ENCODE measurements at regions not wholly inside any gene's neighbourhood (a gene's known extent, or its start where the extent isn't known, plus 50 kb on each side); places are given as distances from the start of the nearest gene placed in this dataset.
"Not testable (repeated sequence)": the region's sequence is repeated elsewhere in the genome, so short reads cannot be mapped to it uniquely, and the experiment has no call there.

DNA sequence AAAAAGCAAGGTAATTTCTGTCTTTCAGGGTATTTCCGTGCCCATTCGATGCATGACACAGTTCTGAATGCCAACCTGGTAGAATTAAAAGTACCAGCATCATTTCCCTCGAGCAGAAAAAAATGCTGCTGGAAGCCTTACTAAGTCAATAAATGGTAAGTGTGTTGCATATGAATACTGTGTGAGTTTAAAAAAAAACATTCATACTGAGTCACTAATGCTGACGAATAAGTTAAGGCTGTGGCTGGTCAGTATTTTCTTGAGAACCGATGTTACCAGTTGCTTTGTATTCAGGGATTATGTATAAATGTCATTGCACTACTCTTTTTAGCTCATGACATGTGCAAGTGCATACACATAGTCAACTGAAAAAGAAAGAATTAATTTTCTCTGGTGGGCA, 710.2 kb downstream of the TRHDE start:
- no peak overlapping the region for H3K4me2 ChIP-seq
- H3K9ac ChIP-seq, result no peak overlapping the region
- TF ChIP-seq Cebpa-rat (IDR thresholded peaks at IDR 0.05), result no peak
- no peaks in the 10 kb centered on the region for H3K9me3 ChIP-seq (replicated peaks in 1 of 11)
- no peaks in the 10 kb centered on the region for H3K36me3 ChIP-seq
- H3K27ac ChIP-seq, result no peak overlapping the region
- no peaks in the 10 kb centered on the region for H3K4me1 ChIP-seq
- H3K4me3 ChIP-seq, result no peak overlapping the region
- H4K20me1 ChIP-seq, result no peaks in the 10 kb centered on the region
- H3K27me3 ChIP-seq, result no peaks in the 10 kb centered on the region

DNA sequence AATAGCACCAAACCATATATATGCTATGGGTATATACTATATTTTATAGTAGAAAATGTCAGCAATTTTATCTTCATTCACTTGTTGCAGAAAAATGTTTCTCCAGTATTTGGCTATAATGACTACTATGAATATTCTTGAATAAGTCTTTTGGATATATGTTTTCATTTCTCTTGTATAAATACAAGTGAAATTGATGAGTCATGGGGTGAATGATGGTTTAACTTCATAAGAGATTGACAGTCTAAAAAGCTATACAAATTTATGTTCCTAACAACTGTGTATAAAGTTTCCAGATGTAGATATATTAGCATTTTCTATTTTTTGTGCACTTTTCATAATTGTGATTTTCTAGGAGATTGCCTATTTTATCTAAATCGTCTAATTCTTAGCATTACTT, 714.8 kb downstream of the TRHDE start:
- Histone ChIP-seq H3K4me1 (no peaks in the 10 kb centered on the region), H3K4me2 (no peak overlapping the region), H3K27me3 (no peaks in the 10 kb centered on the region), H3K36me3 (no peaks in the 10 kb centered on the region), H4K20me1 (no peaks in the 10 kb centered on the region), H3K9ac (no peak overlapping the region), H3K4me3 (no peak overlapping the region), H3K9me3 (replicated peaks in 1 of 11) (no peaks in the 10 kb centered on the region), H3K27ac (no peak overlapping the region)
- TF ChIP-seq Cebpa-rat (IDR thresholded peaks at IDR 0.05), result no peak

DNA sequence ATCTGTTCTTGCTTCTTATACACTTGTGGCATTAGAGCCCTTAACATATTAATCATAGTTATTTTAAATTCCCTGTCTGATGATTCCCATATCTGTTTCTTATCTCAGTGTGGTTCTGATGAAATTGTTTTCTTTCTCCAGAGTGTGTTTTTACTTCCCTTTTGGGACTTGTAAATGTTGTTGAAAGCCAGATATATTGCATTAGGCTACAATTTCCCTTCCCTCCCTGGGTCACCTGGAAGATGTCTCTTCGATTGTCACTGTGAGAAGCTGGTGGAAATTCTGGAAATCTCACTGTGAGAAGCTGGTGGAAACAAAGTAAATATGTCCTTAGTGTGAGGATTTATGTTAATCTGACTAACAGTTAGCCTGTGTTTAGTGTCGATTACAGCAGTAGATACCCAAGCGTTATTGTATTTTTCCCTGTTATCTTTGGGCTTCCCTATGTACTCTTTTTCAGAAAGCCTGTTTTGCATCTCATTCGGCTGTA, 717.3 kb downstream of the TRHDE start:
- Histone ChIP-seq H3K4me3 (no peak overlapping the region), H3K4me1 (no peaks in the 10 kb centered on the region), H3K9me3 (replicated peaks in 1 of 11) (no peaks in the 10 kb centered on the region), H3K4me2 (no peak overlapping the region), H3K9ac (no peak overlapping the region), H3K27me3 (no peaks in the 10 kb centered on the region), H4K20me1 (no peaks in the 10 kb centered on the region), H3K36me3 (no peaks in the 10 kb centered on the region), H3K27ac (no peak overlapping the region)
- no peak for TF ChIP-seq Cebpa-rat (IDR thresholded peaks at IDR 0.05)

DNA sequence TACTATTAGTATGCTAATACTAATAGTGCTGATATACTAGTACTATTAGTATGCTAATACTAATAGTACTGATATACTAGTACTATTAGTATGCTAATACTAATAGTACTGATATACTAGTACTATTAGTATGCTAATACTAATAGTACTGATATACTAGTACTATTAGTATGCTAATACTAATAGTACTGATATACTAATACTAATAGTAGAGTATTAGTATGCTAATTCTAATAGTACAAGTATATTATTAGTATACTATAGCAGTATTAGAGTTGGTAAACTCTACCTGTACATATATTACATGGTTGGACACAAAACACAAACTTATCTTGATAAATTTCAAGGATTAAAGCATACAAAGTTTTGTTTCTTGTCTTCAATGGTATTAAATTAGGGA, 722.9 kb downstream of the TRHDE start:
- H3K4me2 ChIP-seq; H4K20me1 ChIP-seq; H3K36me3 ChIP-seq; H3K27ac ChIP-seq; H3K4me1 ChIP-seq; H3K9ac ChIP-seq; H3K9me3 ChIP-seq (replicated peaks in 1 of 11); H3K4me3 ChIP-seq; H3K27me3 ChIP-seq: not testable (repeated sequence)

- Histone ChIP-seq H3K36me3 (no peaks in the 10 kb centered on the region), H3K9ac (no peak overlapping the region), H4K20me1 (no peaks in the 10 kb centered on the region), H3K9me3 (replicated peaks in 1 of 11) (no peaks in the 10 kb centered on the region), H3K4me2 (no peak overlapping the region), H3K4me1 (no peaks in the 10 kb centered on the region), H3K4me3 (no peak overlapping the region), H3K27ac (no peak overlapping the region), H3K27me3 (no peaks in the 10 kb centered on the region)
- TF ChIP-seq Cebpa-rat (IDR thresholded peaks at IDR 0.05), result no peak
These were observed 723.4 kb downstream of the TRHDE start for GRCh38 chr12:72995616-72996015.

DNA sequence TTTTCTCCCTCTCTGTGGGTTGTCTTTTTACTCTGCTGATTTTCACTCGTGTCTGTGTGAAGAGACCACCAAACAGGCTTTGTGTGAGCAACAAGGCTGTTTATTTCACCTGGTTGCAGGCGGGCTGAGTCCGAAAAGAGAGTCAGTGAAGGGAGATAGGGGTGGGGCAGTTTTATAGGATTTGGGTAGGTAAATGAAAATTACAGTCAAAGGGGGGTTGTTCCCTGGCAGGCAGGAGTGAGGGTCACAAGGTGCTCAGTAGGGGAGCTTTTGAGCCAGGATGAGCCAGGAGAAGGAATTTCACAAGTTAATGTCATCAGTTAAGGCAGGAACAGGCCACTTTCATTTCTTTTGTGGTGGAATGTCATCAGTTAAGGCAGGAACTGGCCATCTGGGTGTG, 729.6 kb downstream of the TRHDE start:
- H4K20me1 ChIP-seq, H3K4me3 ChIP-seq, H3K4me1 ChIP-seq: not testable (repeated sequence)

DNA sequence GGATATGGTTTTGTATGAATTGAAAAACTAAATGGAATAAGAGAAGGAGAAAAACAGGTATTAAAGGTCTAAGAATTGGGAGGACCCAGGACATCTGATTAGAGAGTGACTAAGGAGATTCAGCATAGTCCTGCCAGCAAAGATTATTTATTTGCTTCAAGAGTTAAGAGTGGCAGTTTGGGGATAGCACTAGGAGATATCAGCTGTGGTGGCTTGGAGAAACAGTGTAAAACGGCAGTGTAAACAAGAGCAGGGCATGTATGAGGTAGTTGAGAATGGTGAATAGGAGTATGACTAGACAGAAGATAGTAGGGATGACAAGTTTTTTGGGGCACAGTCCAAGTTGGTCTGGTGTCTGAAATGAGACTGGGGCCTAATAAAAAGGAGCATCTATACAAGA, 730.3 kb downstream of the TRHDE start:
- not testable (repeated sequence) for H4K20me1 ChIP-seq; H3K36me3 ChIP-seq; H3K9ac ChIP-seq; H3K4me1 ChIP-seq; H3K4me2 ChIP-seq; H3K27me3 ChIP-seq; H3K27ac ChIP-seq; H3K9me3 ChIP-seq (replicated peaks in 1 of 11); H3K4me3 ChIP-seq

More for the DNA sequence above, 729.6 kb downstream of the TRHDE start:
- not testable (repeated sequence) for H3K36me3 ChIP-seq; H3K27ac ChIP-seq; H3K9me3 ChIP-seq (replicated peaks in 1 of 11); H3K27me3 ChIP-seq; H3K9ac ChIP-seq; H3K4me2 ChIP-seq

DNA sequence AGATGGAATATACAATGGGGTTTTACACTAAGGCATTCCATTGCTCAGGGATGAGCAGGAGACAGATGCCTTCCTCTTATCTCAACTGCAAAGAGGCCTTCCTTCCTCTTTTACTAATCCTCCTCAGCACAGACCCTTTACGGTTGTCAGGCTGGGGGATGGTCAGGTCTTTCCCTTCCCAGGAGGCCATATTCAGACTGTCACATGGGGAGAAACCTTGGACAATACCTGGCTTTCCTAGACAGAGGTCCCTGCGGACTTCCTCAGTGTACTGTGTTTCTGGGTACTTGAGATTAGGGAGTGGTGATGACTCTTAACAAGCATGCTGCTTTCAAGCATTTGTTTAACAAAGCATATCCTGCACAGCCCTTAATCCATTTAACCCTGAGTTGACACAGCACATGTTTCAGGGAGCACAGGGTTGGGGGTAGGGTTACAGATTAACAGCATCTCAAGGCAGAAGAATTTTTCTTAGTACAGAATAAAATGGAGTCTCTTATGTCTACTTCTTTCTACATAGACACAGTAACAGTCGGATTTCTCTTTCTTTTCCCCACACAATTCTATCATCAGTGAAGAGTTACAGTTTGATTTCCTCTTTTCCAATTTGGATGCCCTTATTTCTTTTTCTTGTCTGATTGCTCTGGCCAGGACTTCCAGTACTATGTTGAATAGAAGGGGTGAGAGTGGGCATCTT, 737.1 kb downstream of the TRHDE start:
- H3K27ac ChIP-seq; H4K20me1 ChIP-seq; H3K4me2 ChIP-seq; H3K4me3 ChIP-seq; H3K36me3 ChIP-seq; H3K9ac ChIP-seq; H3K27me3 ChIP-seq; H3K4me1 ChIP-seq; H3K9me3 ChIP-seq (replicated peaks in 1 of 11): not testable (repeated sequence)

GRCh38 chr12:73017981-73018380, 745.8 kb downstream of the TRHDE start:
- Histone ChIP-seq H3K4me1 (no peaks in the 10 kb centered on the region), H3K4me2 (no peak overlapping the region), H4K20me1 (no peaks in the 10 kb centered on the region), H3K27me3 (no peaks in the 10 kb centered on the region), H3K4me3 (no peak overlapping the region), H3K36me3 (no peaks in the 10 kb centered on the region), H3K9me3 (replicated peaks in 1 of 11) (no peaks in the 10 kb centered on the region), H3K9ac (no peak overlapping the region), H3K27ac (no peak overlapping the region)
- TF ChIP-seq Cebpa-rat (IDR thresholded peaks at IDR 0.05), result no peak

DNA sequence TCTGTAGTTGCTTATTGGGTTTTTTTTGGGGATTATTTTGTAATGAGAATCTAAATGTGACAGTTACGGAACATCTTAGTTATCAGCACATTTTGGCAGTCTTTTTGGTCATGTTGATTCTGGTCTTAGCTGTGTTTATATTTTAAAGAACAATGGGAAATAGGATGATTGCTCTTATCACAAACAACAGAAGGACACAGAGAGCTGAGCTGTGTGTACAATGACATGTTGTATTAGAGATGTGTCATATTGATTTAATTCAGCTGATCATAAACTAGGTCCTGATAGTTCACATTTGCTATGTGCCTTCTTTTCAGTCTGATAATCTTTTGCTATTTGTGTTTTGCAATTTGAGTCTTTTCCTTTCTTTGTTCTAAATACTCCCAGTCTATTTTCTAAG, 781.7 kb downstream of the TRHDE start:
- Histone ChIP-seq H3K36me3 (no peaks in the 10 kb centered on the region), H3K9ac (no peak overlapping the region)

DNA sequence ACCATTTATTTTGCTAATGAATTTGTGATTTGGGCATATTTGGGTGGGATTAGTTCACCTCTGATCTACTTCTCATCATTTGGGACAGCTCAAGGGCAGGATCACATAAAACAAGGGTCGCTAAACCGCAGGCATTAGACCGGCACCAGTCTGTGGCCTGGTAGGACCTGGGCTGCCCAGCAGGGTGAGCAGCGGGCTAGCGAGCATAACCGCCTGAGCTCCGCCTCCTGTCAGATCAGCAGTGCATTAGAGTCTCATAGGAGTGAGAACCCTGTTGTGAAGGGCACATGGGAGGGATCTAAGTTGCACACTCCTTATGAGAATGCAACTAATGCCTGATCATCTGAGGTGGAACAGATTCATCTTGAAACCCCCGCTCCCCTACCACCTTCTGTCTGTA, 785.3 kb downstream of the TRHDE start:
- no peak overlapping the region for H3K4me3 ChIP-seq
- H3K27me3 ChIP-seq, result no peaks in the 10 kb centered on the region
- no peak for TF ChIP-seq Cebpa-rat (IDR thresholded peaks at IDR 0.05)
- H4K20me1 ChIP-seq, result no peaks in the 10 kb centered on the region
- no peak overlapping the region for H3K9ac ChIP-seq
- no peaks in the 10 kb centered on the region for H3K36me3 ChIP-seq
- H3K9me3 ChIP-seq (replicated peaks in 1 of 11), result no peaks in the 10 kb centered on the region
- H3K4me1 ChIP-seq, result no peaks in the 10 kb centered on the region
- H3K4me2 ChIP-seq, result no peak overlapping the region
- H3K27ac ChIP-seq, result no peak overlapping the region

More for the DNA sequence above, 781.7 kb downstream of the TRHDE start:
- no peaks in the 10 kb centered on the region for H3K9me3 ChIP-seq (replicated peaks in 1 of 11)
- TF ChIP-seq Cebpa-rat (IDR thresholded peaks at IDR 0.05), result no peak
- no peaks in the 10 kb centered on the region for H4K20me1 ChIP-seq
- no peaks in the 10 kb centered on the region for H3K27me3 ChIP-seq
- H3K4me1 ChIP-seq, result no peaks in the 10 kb centered on the region
- H3K4me3 ChIP-seq, result no peak overlapping the region
- H3K27ac ChIP-seq, result no peak overlapping the region
- H3K4me2 ChIP-seq, result no peak overlapping the region
